Neural cell (in vitro differentiated cells): ENCODE measurements at regions not wholly inside any gene's neighbourhood (a gene's known extent, or its start where the extent isn't known, plus 50 kb on each side); places are given as distances from the start of the nearest gene placed in this dataset.

Experiments
- H2AFZ ChIP-seq: fragments of 200-600, 300-800 bp; sonication (generic), shearing (Covaris generic); 2 replicates; pipeline ENCODE4 v1.6.0; 2014; ENCODE audit warnings: low read depth, mild to moderate bottlenecking, antibody characterized with exemption, low read length, moderate library complexity
- H3F3A ChIP-seq: fragments of 200-600 bp; shearing (Covaris generic); 2 replicates; pipeline ENCODE4 v1.6.1; 2016; ENCODE audit warnings: mild to moderate bottlenecking, moderate library complexity, mixed read lengths, antibody characterized with exemption, low read length; ENCODE audit not compliant: insufficient read depth, poor library complexity, severe bottlenecking
- H3K27ac ChIP-seq: fragments of 200-600, 300-800 bp; sonication (generic), shearing (Covaris generic); 2 replicates; pipeline ENCODE4 v1.5.1; 2014; ENCODE audit warnings: mild to moderate bottlenecking, low read length, moderate library complexity
- H3K27me3 ChIP-seq: fragments of 300-800, 200-600 bp; sonication (generic), shearing (Covaris generic); 2 replicates; pipeline ENCODE4 v1.6.0; 2014; ENCODE audit warnings: mild to moderate bottlenecking, low read depth, low read length, moderate library complexity; ENCODE audit not compliant: insufficient read depth
- H3K36me3 ChIP-seq: fragments of 300-800, 200-600 bp; sonication (generic), shearing (Covaris generic); 2 replicates; pipeline ENCODE4 v1.5.1; 2014; ENCODE audit warnings: mild to moderate bottlenecking, antibody characterized with exemption, low read length, moderate library complexity; ENCODE audit not compliant: insufficient read depth
- H3K4me2 ChIP-seq: fragments of 300-800, 200-600 bp; sonication (generic), shearing (Covaris generic); 2 replicates; pipeline ENCODE4 v1.6.0; 2014; ENCODE audit warnings: mild to moderate bottlenecking, low read length
- H3K4me3 ChIP-seq: fragments of 300-800, 200-600 bp; sonication (generic), shearing (Covaris generic); 2 replicates; pipeline ENCODE4 v1.5.1; 2014; ENCODE audit warnings: mild to moderate bottlenecking, low read length, moderate library complexity
- H3K79me2 ChIP-seq: fragments of 200-600 bp; shearing (Covaris generic); replicated peaks from 2 replicates; pipeline ENCODE4 v1.6.0; 2014; ENCODE audit warnings: mild to moderate bottlenecking, low read length, moderate library complexity; ENCODE audit not compliant: insufficient read depth
- H3K9ac ChIP-seq: fragments of 300-800, 200-600 bp; sonication (generic), shearing (Covaris generic); 2 replicates; pipeline ENCODE4 v1.6.1; 2016; ENCODE audit warnings: mild to moderate bottlenecking, low read length, mixed read lengths
- H3K9me2 ChIP-seq: fragments of 200-600 bp; shearing (Covaris generic); 2 replicates; pipeline ENCODE4 v1.6.1; 2016; ENCODE audit warnings: mild to moderate bottlenecking, low read length, mixed read lengths; ENCODE audit not compliant: insufficient read depth
- H3K9me3 ChIP-seq: fragments of 200-600, 300-800 bp; sonication (generic), shearing (Covaris generic); 2 replicates; pipeline ENCODE4 v1.6.1; 2016; ENCODE audit warnings: mild to moderate bottlenecking, mixed run types, low read length, moderate library complexity, mixed read lengths
- H4K20me1 ChIP-seq: fragments of 200-600 bp; shearing (Covaris generic); 2 replicates; pipeline ENCODE4 v1.6.1; 2016; ENCODE audit warnings: mild to moderate bottlenecking, mixed run types; ENCODE audit not compliant: insufficient read depth
- EP300 ChIP-seq: fragments of 450-650 bp; conservative IDR thresholded peaks from 2 replicates; pipeline ENCODE4 v1.6.1; 2014; ENCODE audit warnings: antibody characterized with exemption, mild to moderate bottlenecking, moderate library complexity; ENCODE audit not compliant: poor library complexity, severe bottlenecking
- EZH2 ChIP-seq: fragments of 200-600, 300-800 bp; shearing (Covaris generic), sonication (generic); IDR thresholded peaks from 2 replicates; pipeline ENCODE4 v1.6.1; 2014; ENCODE audit warnings: antibody characterized with exemption, low read length, borderline replicate concordance, mild to moderate bottlenecking; ENCODE audit not compliant: insufficient read depth, poor library complexity, severe bottlenecking
- MXI1 ChIP-seq: fragments of 450-650 bp; conservative IDR thresholded peaks from 2 replicates; pipeline ENCODE4 v1.6.1; 2014; ENCODE audit warnings: antibody characterized with exemption, mild to moderate bottlenecking; ENCODE audit not compliant: poor library complexity, severe bottlenecking
- POLR2AphosphoS5 ChIP-seq: IDR thresholded peaks from 2 replicates; pipeline ENCODE4 v1.6.1; 2012
- RAD21 ChIP-seq: fragments of 450-650 bp; conservative IDR thresholded peaks from 2 replicates; pipeline ENCODE4 v1.6.1; 2014; ENCODE audit warnings: antibody characterized with exemption, mild to moderate bottlenecking, moderate library complexity
- SMC3 ChIP-seq: fragments of 450-650 bp; conservative IDR thresholded peaks from 2 replicates; pipeline ENCODE4 v1.6.1; 2014; ENCODE audit warnings: antibody characterized with exemption, mild to moderate bottlenecking, moderate library complexity; ENCODE audit not compliant: poor library complexity
- TAF1 ChIP-seq: IDR thresholded peaks from 2 replicates; pipeline ENCODE4 v1.6.1; 2012; ENCODE audit warnings: low read depth
- TF ChIP-seq, protein P1 (sequence below): fragments of 450-650 bp; IDR thresholded peaks from 2 replicates; pipeline ENCODE4 v1.5.1; 2014; ENCODE audit warnings: antibody characterized with exemption, mild to moderate bottlenecking, moderate library complexity; ENCODE audit not compliant: poor library complexity, severe bottlenecking
- TF ChIP-seq, protein P2 (sequence below): IDR thresholded peaks from 2 replicates; pipeline ENCODE4 v1.6.1; 2012; ENCODE audit warnings: borderline replicate concordance

DNA sequence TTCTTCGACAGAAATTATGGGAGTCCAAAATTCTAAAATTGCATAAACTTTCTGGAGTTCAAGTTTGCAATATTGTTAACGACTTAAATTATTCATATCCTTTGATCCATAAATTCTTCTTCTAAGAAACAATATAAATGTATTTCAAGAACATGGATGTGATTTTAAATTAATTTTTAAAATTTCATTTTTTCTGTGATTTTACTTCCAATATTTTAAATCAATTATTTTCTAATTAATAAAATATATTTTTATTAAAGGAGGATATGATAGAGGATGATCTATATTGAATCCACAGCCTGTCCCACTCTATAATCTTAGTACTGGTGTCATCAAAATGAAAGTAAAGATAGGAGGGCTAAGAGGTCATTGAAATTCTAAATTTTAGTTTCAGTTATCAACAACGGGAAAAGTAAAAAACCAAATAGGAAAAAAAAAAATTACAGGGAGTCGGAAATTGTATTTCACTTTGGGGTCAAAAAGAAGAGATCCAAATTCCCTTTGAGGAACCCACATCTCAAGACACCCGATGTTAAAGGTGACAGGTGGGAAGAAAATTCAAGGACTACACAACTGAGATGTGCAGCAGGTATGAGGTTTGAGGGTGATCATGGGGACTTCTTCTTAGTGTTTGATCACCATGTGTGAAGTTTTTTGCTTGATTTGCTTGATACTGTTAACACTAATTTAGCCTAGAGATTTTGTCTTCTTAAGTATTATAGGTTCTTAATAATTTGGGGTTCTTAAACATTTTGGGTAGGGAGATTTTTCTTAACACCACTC is 154.8 kb upstream of the RGS18 start:
- TF ChIP-seq EP300: no peak
- no peak for TF ChIP-seq RAD21
- TF ChIP-seq, protein P1, sequence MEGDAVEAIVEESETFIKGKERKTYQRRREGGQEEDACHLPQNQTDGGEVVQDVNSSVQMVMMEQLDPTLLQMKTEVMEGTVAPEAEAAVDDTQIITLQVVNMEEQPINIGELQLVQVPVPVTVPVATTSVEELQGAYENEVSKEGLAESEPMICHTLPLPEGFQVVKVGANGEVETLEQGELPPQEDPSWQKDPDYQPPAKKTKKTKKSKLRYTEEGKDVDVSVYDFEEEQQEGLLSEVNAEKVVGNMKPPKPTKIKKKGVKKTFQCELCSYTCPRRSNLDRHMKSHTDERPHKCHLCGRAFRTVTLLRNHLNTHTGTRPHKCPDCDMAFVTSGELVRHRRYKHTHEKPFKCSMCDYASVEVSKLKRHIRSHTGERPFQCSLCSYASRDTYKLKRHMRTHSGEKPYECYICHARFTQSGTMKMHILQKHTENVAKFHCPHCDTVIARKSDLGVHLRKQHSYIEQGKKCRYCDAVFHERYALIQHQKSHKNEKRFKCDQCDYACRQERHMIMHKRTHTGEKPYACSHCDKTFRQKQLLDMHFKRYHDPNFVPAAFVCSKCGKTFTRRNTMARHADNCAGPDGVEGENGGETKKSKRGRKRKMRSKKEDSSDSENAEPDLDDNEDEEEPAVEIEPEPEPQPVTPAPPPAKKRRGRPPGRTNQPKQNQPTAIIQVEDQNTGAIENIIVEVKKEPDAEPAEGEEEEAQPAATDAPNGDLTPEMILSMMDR: no peak
- no peak for TF ChIP-seq TAF1
- no peak for TF ChIP-seq SMC3
- no peak for TF ChIP-seq EZH2
- TF ChIP-seq POLR2AphosphoS5: no peak
- no peaks in the 10 kb centered on the region for H3K27me3 ChIP-seq
- no peaks in the 10 kb centered on the region for H4K20me1 ChIP-seq
- no peak overlapping the region for H3K4me2 ChIP-seq
- H3K27ac ChIP-seq: no peak overlapping the region
- H3K9ac ChIP-seq: no peak overlapping the region
- no peak overlapping the region for H2AFZ ChIP-seq
- H3K4me3 ChIP-seq: no peak overlapping the region
- no peaks in the 10 kb centered on the region for H3K9me3 ChIP-seq
- H3F3A ChIP-seq: no peaks in the 10 kb centered on the region
- no peaks in the 10 kb centered on the region for H3K9me2 ChIP-seq
- no peaks in the 10 kb centered on the region for H3K79me2 ChIP-seq
- H3K36me3 ChIP-seq: no peaks in the 10 kb centered on the region

DNA sequence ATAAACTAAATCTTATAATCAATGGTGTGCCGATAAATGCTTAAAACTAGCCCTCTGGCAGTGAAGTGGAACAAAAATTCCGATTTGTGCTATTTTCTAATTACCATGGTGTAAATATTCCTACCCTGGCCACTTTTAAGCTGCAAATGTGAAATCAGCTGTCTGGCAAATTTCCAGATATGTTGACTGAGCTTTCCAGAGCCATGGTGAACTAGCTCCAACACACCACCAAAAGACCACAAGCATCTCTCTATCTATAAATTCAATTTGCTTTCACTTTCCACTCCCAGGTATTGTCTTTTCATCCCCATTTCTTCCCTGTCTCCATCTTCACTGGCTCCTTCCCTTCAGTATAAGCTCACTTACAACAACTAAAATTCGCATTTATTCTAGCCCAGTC is 152.3 kb upstream of the RGS18 start:
- Histone ChIP-seq H3K36me3 (no peaks in the 10 kb centered on the region), H4K20me1 (no peaks in the 10 kb centered on the region), H3K27ac (no peak overlapping the region), H3K27me3 (no peaks in the 10 kb centered on the region), H3K79me2 (no peaks in the 10 kb centered on the region), H3K9me2 (no peaks in the 10 kb centered on the region), H3K4me3 (no peak overlapping the region), H2AFZ (no peak overlapping the region), H3K9ac (no peak overlapping the region), H3K4me2 (no peak overlapping the region), H3F3A (no peaks in the 10 kb centered on the region), H3K9me3 (no peaks in the 10 kb centered on the region)
- TF ChIP-seq TAF1: no peak

DNA sequence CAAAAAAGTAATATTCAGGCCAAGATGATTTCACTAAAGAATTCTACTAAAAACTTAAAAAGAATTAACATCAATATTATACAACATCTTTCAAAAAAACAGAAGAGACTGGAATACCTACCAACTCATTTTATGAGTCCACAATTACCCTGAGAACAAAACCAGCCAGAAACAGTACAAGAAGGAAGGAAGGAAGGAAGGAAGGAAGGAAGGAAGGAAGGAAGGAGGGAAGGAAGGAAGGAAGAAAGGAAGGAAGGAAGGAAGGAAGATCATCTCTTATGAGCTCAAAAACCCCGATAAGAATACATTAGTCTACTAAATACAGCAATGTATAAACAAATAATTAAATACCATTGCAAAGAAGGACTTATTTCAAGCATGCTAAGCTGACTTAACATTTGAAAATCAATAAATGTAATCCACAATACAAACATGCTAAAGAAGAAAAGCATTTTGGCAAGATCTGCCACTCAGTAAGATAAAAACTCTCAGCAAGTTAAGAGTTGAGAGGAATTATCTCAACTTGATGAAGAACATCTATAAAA is 149.9 kb upstream of the RGS18 start:
- Histone ChIP-seq H2AFZ (no peak overlapping the region), H4K20me1 (no peaks in the 10 kb centered on the region), H3K27me3 (no peaks in the 10 kb centered on the region), H3K4me2 (no peak overlapping the region), H3K36me3 (no peaks in the 10 kb centered on the region), H3K9me2 (no peaks in the 10 kb centered on the region), H3K79me2 (no peaks in the 10 kb centered on the region), H3K27ac (no peak overlapping the region), H3K9ac (no peak overlapping the region), H3K4me3 (no peak overlapping the region), H3K9me3 (no peaks in the 10 kb centered on the region), H3F3A (no peaks in the 10 kb centered on the region)
- TF ChIP-seq TAF1 (no peak), RAD21 (no peak), EZH2 (no peak), EP300 (no peak), MXI1 (no peak)
- TF ChIP-seq, protein P1: no peak
- TF ChIP-seq, protein P2, sequence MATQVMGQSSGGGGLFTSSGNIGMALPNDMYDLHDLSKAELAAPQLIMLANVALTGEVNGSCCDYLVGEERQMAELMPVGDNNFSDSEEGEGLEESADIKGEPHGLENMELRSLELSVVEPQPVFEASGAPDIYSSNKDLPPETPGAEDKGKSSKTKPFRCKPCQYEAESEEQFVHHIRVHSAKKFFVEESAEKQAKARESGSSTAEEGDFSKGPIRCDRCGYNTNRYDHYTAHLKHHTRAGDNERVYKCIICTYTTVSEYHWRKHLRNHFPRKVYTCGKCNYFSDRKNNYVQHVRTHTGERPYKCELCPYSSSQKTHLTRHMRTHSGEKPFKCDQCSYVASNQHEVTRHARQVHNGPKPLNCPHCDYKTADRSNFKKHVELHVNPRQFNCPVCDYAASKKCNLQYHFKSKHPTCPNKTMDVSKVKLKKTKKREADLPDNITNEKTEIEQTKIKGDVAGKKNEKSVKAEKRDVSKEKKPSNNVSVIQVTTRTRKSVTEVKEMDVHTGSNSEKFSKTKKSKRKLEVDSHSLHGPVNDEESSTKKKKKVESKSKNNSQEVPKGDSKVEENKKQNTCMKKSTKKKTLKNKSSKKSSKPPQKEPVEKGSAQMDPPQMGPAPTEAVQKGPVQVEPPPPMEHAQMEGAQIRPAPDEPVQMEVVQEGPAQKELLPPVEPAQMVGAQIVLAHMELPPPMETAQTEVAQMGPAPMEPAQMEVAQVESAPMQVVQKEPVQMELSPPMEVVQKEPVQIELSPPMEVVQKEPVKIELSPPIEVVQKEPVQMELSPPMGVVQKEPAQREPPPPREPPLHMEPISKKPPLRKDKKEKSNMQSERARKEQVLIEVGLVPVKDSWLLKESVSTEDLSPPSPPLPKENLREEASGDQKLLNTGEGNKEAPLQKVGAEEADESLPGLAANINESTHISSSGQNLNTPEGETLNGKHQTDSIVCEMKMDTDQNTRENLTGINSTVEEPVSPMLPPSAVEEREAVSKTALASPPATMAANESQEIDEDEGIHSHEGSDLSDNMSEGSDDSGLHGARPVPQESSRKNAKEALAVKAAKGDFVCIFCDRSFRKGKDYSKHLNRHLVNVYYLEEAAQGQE: no peak
